ENCODE measurements at regions not wholly inside any gene's neighbourhood (a gene's known extent, or its start where the extent isn't known, plus 50 kb on each side); places are given as distances from the start of the nearest gene placed in this dataset.

GRCh38 chr20:56693217-56693616 lies 64.1 kb downstream of the TFAP2C start:
- H3K9me2 ChIP-seq (ENCODE audit: insufficient read depth, low read length): no peaks in the 10 kb centered on the region
- no peak for DNase-seq (ENCODE audit: low spot score)
- no peaks in the 10 kb centered on the region for H3K9me3 ChIP-seq (ENCODE audit: low read length)
- H3K79me2 ChIP-seq (ENCODE audit: insufficient read depth, low read depth, low read length): no peaks in the 10 kb centered on the region
- peaks cover 22% of the 10 kb centered on the region for H3K4me1 ChIP-seq (ENCODE audit: insufficient read depth, low read length, poor library complexity, severe bottlenecking)
- BruUV-seq (replicated peaks): no TSS peak
- H3K4me2 ChIP-seq (ENCODE audit: low read length): no peak overlapping the region
- no peak overlapping the region for H2AFZ ChIP-seq (ENCODE audit: low read length)
- H4K20me1 ChIP-seq (ENCODE audit: insufficient read depth, low read length): no peaks in the 10 kb centered on the region
- H3K36me3 ChIP-seq (ENCODE audit: insufficient read depth, low read length): no peaks in the 10 kb centered on the region
- ChIA-PET POLR2A (no interaction called here), CTCF (ENCODE audit: unreplicated experiment) (no interaction called here)
- no peak for TF ChIP-seq EZH2phosphoT487 (IDR thresholded peaks at IDR 0.05; ENCODE audit: borderline replicate concordance, low read depth, low read length)
- no peak for TF ChIP-seq CTCF (conservative IDR thresholded peaks at IDR 0.05; ENCODE audit: low read length)
- H3K27ac ChIP-seq (ENCODE audit: low read depth, low read length, poor library complexity, severe bottlenecking): no peak overlapping the region
- intact Hi-C loops (cut with micrococcal nuclease; ENCODE audit: unreplicated experiment): no loop called here
- H3K4me3 ChIP-seq (ENCODE audit: low read depth, low read length, poor library complexity, severe bottlenecking): no peak overlapping the region

- no peak for DNase-seq (ENCODE audit: low spot score)
- no peak overlapping the region for H2AFZ ChIP-seq (ENCODE audit: low read length)
- H3K27ac ChIP-seq (ENCODE audit: low read depth, low read length, poor library complexity, severe bottlenecking): no peak overlapping the region
- no peak overlapping the region for H3K4me2 ChIP-seq (ENCODE audit: low read length)
- no peaks in the 10 kb centered on the region for H3K9me3 ChIP-seq (ENCODE audit: low read length)
- no peaks in the 10 kb centered on the region for H3K9me2 ChIP-seq (ENCODE audit: insufficient read depth, low read length)
- no peaks in the 10 kb centered on the region for H3K36me3 ChIP-seq (ENCODE audit: insufficient read depth, low read length)
- ChIA-PET CTCF (ENCODE audit: unreplicated experiment) (no interaction called here), POLR2A (no interaction called here)
- intact Hi-C loops (cut with micrococcal nuclease; ENCODE audit: unreplicated experiment): no loop called here
- H3K4me3 ChIP-seq (ENCODE audit: low read depth, low read length, poor library complexity, severe bottlenecking): no peak overlapping the region
- no peaks in the 10 kb centered on the region for H3K4me1 ChIP-seq (ENCODE audit: insufficient read depth, low read length, poor library complexity, severe bottlenecking)
- H4K20me1 ChIP-seq (ENCODE audit: insufficient read depth, low read length): no peaks in the 10 kb centered on the region
- no peaks in the 10 kb centered on the region for H3K79me2 ChIP-seq (ENCODE audit: insufficient read depth, low read depth, low read length)
- no TSS peak for BruUV-seq (replicated peaks)
- no peak for TF ChIP-seq EZH2phosphoT487 (IDR thresholded peaks at IDR 0.05; ENCODE audit: borderline replicate concordance, low read depth, low read length)
- TF ChIP-seq CTCF (conservative IDR thresholded peaks at IDR 0.05; ENCODE audit: low read length): no peak
These were observed 68.4 kb downstream of the TFAP2C start for GRCh38 chr20:56697476-56697875.

- ChIA-PET POLR2A (interaction anchor here (1.0 kb wide), 1 partner anchor 11 kb away, joined by 3 read pairs; no protein-coding TSS in a partner anchor), CTCF (ENCODE audit: unreplicated experiment) (interaction anchor here (1.6 kb wide), 1 partner anchor 8 kb away, joined by 3 read pairs; no protein-coding TSS in a partner anchor)
- intact Hi-C loops (cut with micrococcal nuclease; ENCODE audit: unreplicated experiment): no loop called here
- H2AFZ ChIP-seq (ENCODE audit: low read length): no peak overlapping the region
- H3K79me2 ChIP-seq (ENCODE audit: insufficient read depth, low read depth, low read length): no peaks in the 10 kb centered on the region
- H3K4me3 ChIP-seq (ENCODE audit: low read depth, low read length, poor library complexity, severe bottlenecking): no peak overlapping the region
- no peaks in the 10 kb centered on the region for H3K4me1 ChIP-seq (ENCODE audit: insufficient read depth, low read length, poor library complexity, severe bottlenecking)
- no peaks in the 10 kb centered on the region for H4K20me1 ChIP-seq (ENCODE audit: insufficient read depth, low read length)
- DNase-seq (ENCODE audit: low spot score): no peak
- H3K4me2 ChIP-seq (ENCODE audit: low read length): no peak overlapping the region
- H3K9me3 ChIP-seq (ENCODE audit: low read length): no peaks in the 10 kb centered on the region
- no peaks in the 10 kb centered on the region for H3K9me2 ChIP-seq (ENCODE audit: insufficient read depth, low read length)
- TF ChIP-seq CTCF (conservative IDR thresholded peaks at IDR 0.05; ENCODE audit: low read length): no peak
- TF ChIP-seq EZH2phosphoT487 (IDR thresholded peaks at IDR 0.05; ENCODE audit: borderline replicate concordance, low read depth, low read length): no peak
- H3K36me3 ChIP-seq (ENCODE audit: insufficient read depth, low read length): no peaks in the 10 kb centered on the region
- no TSS peak for BruUV-seq (replicated peaks)
- H3K27ac ChIP-seq (ENCODE audit: low read depth, low read length, poor library complexity, severe bottlenecking): no peak overlapping the region
These were observed 69.2 kb downstream of the TFAP2C start for GRCh38 chr20:56698297-56698696.

All from OCI-LY7 (cell line).